ENCODE measurements at regions not wholly inside any gene's neighbourhood (a gene's known extent, or its start where the extent isn't known, plus 50 kb on each side); places are given as distances from the start of the nearest gene placed in this dataset.

DNA sequence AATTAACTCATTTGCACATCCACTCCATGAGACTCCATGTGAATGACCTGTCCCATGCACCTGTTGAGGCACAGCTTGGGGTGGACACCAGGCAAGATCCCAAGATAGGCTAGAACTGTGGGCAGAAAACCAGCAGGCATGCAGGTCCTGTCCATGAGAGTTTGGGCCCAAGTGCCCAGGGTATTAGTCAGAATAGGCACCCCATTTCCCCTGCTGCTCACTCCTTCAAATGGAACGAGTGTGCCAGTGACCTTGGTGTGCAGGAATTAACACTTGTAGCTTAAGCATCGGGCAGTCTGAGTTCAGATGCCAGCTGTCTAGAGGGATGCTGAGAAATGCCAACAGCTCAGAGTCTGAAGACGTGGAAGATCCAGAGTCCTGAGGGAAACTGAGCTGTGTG, 254.1 kb upstream of the GLI3 start:
- FAIRE-seq (no peak), DNase-seq (ENCODE audit: low read depth in 1 of 2, low spot score in 2 of 2) (no peak)
- Histone ChIP-seq H2BK20ac (ENCODE audit: low read length) (no peak overlapping the region), H3K79me1 (ENCODE audit: low read depth, low read length) (no peaks in the 10 kb centered on the region), H3K4me1 (replicated peaks in 1 of 4; ENCODE audit: control insufficient read depth in 3 of 4, insufficient read depth in 4 of 4, low read length in 3 of 4) (peaks cover 2 to 5% (median 4%) of the 10 kb centered on the region in 4 experiments; a peak in 5 of 7 replicates), H3K27ac (ENCODE audit: low read depth, low read length) (no peak overlapping the region), H3K27me3 (replicated peaks in 1 of 4; ENCODE audit: control insufficient read depth in 3 of 4, extremely low read depth in 1 of 4, insufficient read depth in 3 of 4, low read length in 3 of 4) (no peaks in the 10 kb centered on the region), H4K5ac (ENCODE audit: insufficient read length, low read depth, low read length) (no peak overlapping the region), H4K91ac (replicated peaks; ENCODE audit: insufficient read length, low read length) (no peak overlapping the region), H2AK5ac (ENCODE audit: low read depth, low read length) (no peak overlapping the region), H3K4me3 (ENCODE audit: extremely low read depth in 1 of 4, insufficient read depth in 2 of 4, low read depth in 3 of 4, low read length in 4 of 4) (no peak overlapping the region), H4K20me1 (replicated peaks in 1 of 2; ENCODE audit: control insufficient read depth in 1 of 2, insufficient read depth in 2 of 2, low read length in 2 of 2) (no peaks in the 10 kb centered on the region), H2BK5ac (ENCODE audit: low read depth, low read length) (no peak overlapping the region), H4K8ac (ENCODE audit: extremely low read depth, insufficient read depth, low read length) (no peak overlapping the region), H3K36me3 (ENCODE audit: control insufficient read depth in 2 of 4, insufficient read depth in 4 of 4, low read length in 3 of 4) (no peaks in the 10 kb centered on the region), H3K56ac (replicated peaks; ENCODE audit: insufficient read length, low read depth, low read length) (no peak overlapping the region), H3K9me3 (ENCODE audit: insufficient read depth in 2 of 2, low read depth in 1 of 2, low read length in 1 of 2) (no peaks in the 10 kb centered on the region), H2AFZ (ENCODE audit: low read length) (no peak overlapping the region), H3K23me2 (ENCODE audit: low read depth, low read length) (peaks cover 5% of the 10 kb centered on the region; the same call in 1 of the 2 replicates), H3K79me2 (ENCODE audit: control insufficient read depth in 1 of 2, insufficient read depth in 2 of 2, low read length in 2 of 2) (no peaks in the 10 kb centered on the region), H3K14ac (ENCODE audit: insufficient read length) (no peak overlapping the region), H2BK120ac (replicated peaks; ENCODE audit: low read depth, low read length) (no peak overlapping the region), H3K18ac (ENCODE audit: extremely low read depth, low read length) (no peak overlapping the region), H2BK15ac (ENCODE audit: low read length) (no peak overlapping the region), H3K4ac (replicated peaks; ENCODE audit: insufficient read length, low read depth, low read length) (no peak overlapping the region), H3K9ac (replicated peaks in 1 of 4; ENCODE audit: extremely low read depth in 1 of 4, low read depth in 3 of 4, low read length in 3 of 4) (no peak overlapping the region), H3K4me2 (ENCODE audit: insufficient read depth in 1 of 2, low read depth in 2 of 2, low read length in 2 of 2) (no peak overlapping the region), H3K23ac (ENCODE audit: insufficient read length) (no peak overlapping the region), H2BK12ac (ENCODE audit: low read depth, low read length) (peak overlapping the region; percentile 1; the same call in 1 of the 2 replicates)
- ChIA-PET CTCF (ENCODE audit: partially characterized antibody) (interaction anchor here (1.3 kb wide), 1 partner anchor 550 kb away, joined by 4 read pairs; no protein-coding TSS in a partner anchor), POLR2A (ENCODE audit: partially characterized antibody) (interaction anchor here (0.6 kb wide), 1 partner anchor 151 kb away, joined by 5 read pairs; no protein-coding TSS in a partner anchor)
- TF ChIP-seq KDM1A (IDR thresholded peaks at IDR 0.05; ENCODE audit: borderline replicate concordance, low read length): no peak
- no peak for TF ChIP-seq NANOG (IDR thresholded peaks at IDR 0.05; ENCODE audit: insufficient read depth, low read depth, low read length, poor library complexity, severe bottlenecking)
- TF ChIP-seq POU5F1 (IDR thresholded peaks at IDR 0.05; ENCODE audit: low read depth, low read length): no peak
- TF ChIP-seq BACH1 (IDR thresholded peaks at IDR 0.05; ENCODE audit: low read length): no peak
- TF ChIP-seq RNF2 (IDR thresholded peaks at IDR 0.05; ENCODE audit: borderline replicate concordance, low read depth, low read length, missing control alignments, poor library complexity, severe bottlenecking): no peak
- TF ChIP-seq CBX5 (IDR thresholded peaks at IDR 0.05; ENCODE audit: low read depth, low read length): no peak
- no peak for TF ChIP-seq HDAC2 (IDR thresholded peaks at IDR 0.05; ENCODE audit: borderline replicate concordance in 1 of 2, low read depth in 2 of 2, low read length in 2 of 2)
- no peak for TF ChIP-seq PHF8 (conservative IDR thresholded peaks at IDR 0.05; ENCODE audit: low read depth, low read length)
- WGBS, 2 experiments (ENCODE audit: extremely low coverage in 1 of 2, insufficient coverage in 1 of 2, insufficient read length in 1 of 2, insufficient replicate concordance in 2 of 2, low coverage in 1 of 2, low lambda C conversion rate in 2 of 2, missing lambda C conversion rate in 1 of 2): 94% methylated on average over 3 of the region's 3 CpGs; no CpG with 5 or more reads in 1 of the 2 experiments

All from H1 (cell line).